Liver (tissue), 3 donors: ENCODE measurements at regions not wholly inside any gene's neighbourhood (a gene's known extent, or its start where the extent isn't known, plus 50 kb on each side); places are given as distances from the start of the nearest gene placed in this dataset.

Source experiments
- CTCF ChIP-seq: fragments of 150-350 bp; IDR thresholded peaks from 2 replicates; pipeline ENCODE4 v1.5.1; 2017; ENCODE audit warnings: improper control_type of control experiment, low read depth, low read length; ENCODE audit not compliant: missing input control
- MAX ChIP-seq: IDR thresholded peaks from 2 replicates; pipeline ENCODE4 v1.6.1; 2016; ENCODE audit warnings: antibody characterized with exemption
- RAD21 ChIP-seq, 2 donors: IDR thresholded peaks; 2 replicates each; pipeline ENCODE4 v1.6.1; 2016; ENCODE audit warnings: antibody characterized with exemption in 2 of 2, mild to moderate bottlenecking in 2 of 2
- TAF1 ChIP-seq: conservative IDR thresholded peaks from 2 replicates; pipeline ENCODE4 v1.6.1; 2016; ENCODE audit warnings: antibody characterized with exemption, mild to moderate bottlenecking
- ZBTB33 ChIP-seq: IDR thresholded peaks from 2 replicates; pipeline ENCODE4 v1.6.1; 2016; ENCODE audit warnings: antibody characterized with exemption
- donor health status: healthy.
- donor health status: healthy.

- TF ChIP-seq CTCF, result no peak
- no peak for TF ChIP-seq MAX
- no peak for TF ChIP-seq ZBTB33
- no peak for TF ChIP-seq TAF1
- TF ChIP-seq RAD21 (IDR thresholded peaks at IDR 0.05), result no peak
These were observed 275.9 kb downstream of the RNF144B start for GRCh38 chr6:18663011-18663410.
